ENCODE measurements at regions not wholly inside any gene's neighbourhood (a gene's known extent, or its start where the extent isn't known, plus 50 kb on each side); places are given as distances from the start of the nearest gene placed in this dataset.

- TF ChIP-seq CTCF (IDR thresholded peaks at IDR 0.05 in 4 of 5, conservative IDR thresholded peaks at IDR 0.05 in 1 of 5) (no peak), POLR2A (IDR thresholded peaks at IDR 0.05) (no peak)
Observed at GRCh38 chr12:114846771-114847170, 162.8 kb upstream of the TBX3 start.

Measured in gastrocnemius medialis (tissue), 4 donors.